C4-2B (cell line): ENCODE measurements at regions not wholly inside any gene's neighbourhood (a gene's known extent, or its start where the extent isn't known, plus 50 kb on each side); places are given as distances from the start of the nearest gene placed in this dataset.

Experiments used
- ZFX ChIP-seq: fragments of 450-650 bp; IDR thresholded peaks from 2 replicates; pipeline ENCODE4 v1.6.1; 2017
- TF ChIP-seq, protein P1 (sequence below): fragments of 450-650 bp; conservative IDR thresholded peaks from 2 replicates; pipeline ENCODE4 v1.5.1; 2017; ENCODE audit warnings: mild to moderate bottlenecking

DNA sequence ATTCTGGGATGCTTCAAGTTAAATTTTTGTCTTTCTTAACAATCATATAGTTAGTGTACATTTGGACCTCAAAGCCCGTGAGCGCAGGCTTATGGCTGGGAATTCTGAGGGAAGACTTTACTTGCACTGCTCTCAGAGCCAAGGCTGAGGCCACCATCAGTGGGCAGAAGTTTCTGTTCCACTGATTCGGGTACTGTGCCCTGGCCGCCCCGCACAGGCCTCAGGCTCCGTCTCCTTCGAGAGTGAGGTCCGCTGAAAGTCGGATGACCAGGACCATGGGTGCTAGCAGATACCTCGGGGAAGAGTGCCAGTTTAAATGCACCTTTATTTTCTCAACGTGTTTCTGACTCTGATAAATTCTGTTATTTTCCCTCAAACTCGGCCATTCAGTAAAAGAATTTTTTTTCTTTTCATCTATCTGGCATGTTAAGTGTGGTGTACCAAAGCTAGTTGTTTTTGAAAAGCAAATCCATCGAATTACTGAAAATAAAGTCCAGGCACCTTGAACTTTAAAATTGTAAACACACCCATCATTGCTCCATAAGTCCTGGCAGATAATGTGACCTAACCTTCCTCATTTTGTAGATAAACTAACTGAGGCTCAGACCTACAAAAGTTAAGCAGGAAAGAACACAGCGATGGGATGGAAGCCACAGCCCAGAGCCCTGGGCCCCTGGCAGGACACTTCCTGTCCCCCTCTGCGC lies 126.7 kb downstream of the SOX1 start:
- TF ChIP-seq, protein P1, sequence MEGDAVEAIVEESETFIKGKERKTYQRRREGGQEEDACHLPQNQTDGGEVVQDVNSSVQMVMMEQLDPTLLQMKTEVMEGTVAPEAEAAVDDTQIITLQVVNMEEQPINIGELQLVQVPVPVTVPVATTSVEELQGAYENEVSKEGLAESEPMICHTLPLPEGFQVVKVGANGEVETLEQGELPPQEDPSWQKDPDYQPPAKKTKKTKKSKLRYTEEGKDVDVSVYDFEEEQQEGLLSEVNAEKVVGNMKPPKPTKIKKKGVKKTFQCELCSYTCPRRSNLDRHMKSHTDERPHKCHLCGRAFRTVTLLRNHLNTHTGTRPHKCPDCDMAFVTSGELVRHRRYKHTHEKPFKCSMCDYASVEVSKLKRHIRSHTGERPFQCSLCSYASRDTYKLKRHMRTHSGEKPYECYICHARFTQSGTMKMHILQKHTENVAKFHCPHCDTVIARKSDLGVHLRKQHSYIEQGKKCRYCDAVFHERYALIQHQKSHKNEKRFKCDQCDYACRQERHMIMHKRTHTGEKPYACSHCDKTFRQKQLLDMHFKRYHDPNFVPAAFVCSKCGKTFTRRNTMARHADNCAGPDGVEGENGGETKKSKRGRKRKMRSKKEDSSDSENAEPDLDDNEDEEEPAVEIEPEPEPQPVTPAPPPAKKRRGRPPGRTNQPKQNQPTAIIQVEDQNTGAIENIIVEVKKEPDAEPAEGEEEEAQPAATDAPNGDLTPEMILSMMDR, result no peak
- TF ChIP-seq ZFX, result no peak
